ENCODE measurements at regions not wholly inside any gene's neighbourhood (a gene's known extent, or its start where the extent isn't known, plus 50 kb on each side); places are given as distances from the start of the nearest gene placed in this dataset.

GRCh38 chr2:226127682-226128081, 671.9 kb downstream of the IRS1 start:
- TF ChIP-seq EZH2 (IDR thresholded peaks at IDR 0.05; ENCODE audit: borderline replicate concordance) (no peak), CTCF (IDR thresholded peaks at IDR 0.05; ENCODE audit: poor library complexity) (no peak), EZH2phosphoT487 (IDR thresholded peaks at IDR 0.05; ENCODE audit: low read depth, severe bottlenecking, unreplicated experiment) (no peak)

Measured in hepatocyte (in vitro differentiated cells).